ENCODE measurements at regions not wholly inside any gene's neighbourhood (a gene's known extent, or its start where the extent isn't known, plus 50 kb on each side); places are given as distances from the start of the nearest gene placed in this dataset.

DNA sequence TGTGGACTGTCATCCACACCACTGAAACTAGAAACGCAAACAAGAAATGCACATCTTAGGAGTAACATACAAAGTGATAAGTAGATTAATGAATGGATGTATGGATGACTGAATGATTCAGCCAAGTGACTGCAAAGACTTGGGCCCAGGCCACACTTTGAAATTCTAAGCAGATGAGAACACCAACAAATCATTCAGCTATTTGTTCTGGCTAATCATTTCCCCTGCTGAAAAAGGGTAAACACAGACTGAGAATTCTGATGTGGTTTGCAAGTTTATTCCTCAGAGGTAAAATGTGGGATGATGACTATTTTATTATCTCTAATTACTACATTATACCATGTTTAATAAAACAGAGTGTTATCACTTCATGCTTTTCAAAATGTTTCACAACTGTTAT is 163.2 kb upstream of the ADAMTS16 start:
- no peaks in the 10 kb centered on the region for H4K20me1 ChIP-seq (ENCODE audit: control insufficient read depth, insufficient read depth, low read length, poor library complexity, severe bottlenecking)
- Mint-ChIP-seq H3K4me1 (no peaks in the 10 kb centered on the region), H3K27ac (no peak overlapping the region), H3K27me3 (no peaks in the 10 kb centered on the region), H3K4me3 (no peak overlapping the region), H3K9me3 (ENCODE audit: insufficient read depth) (no peaks in the 10 kb centered on the region)
- no CpG with 5 or more reads among the region's 1 CpG for WGBS (ENCODE audit: insufficient coverage)
- no peaks in the 10 kb centered on the region for H3K79me2 ChIP-seq (ENCODE audit: control insufficient read depth, insufficient read depth, low read length)
- H3K4me3 ChIP-seq (ENCODE audit: control extremely low read depth in 1 of 5, extremely low read depth in 1 of 5, insufficient read depth in 1 of 5, low read depth in 2 of 5, low read length in 4 of 5), result no peak overlapping the region
- H3K27ac ChIP-seq (ENCODE audit: low read length in 2 of 2), result no peak overlapping the region
- no peaks in the 10 kb centered on the region for H3K36me3 ChIP-seq (replicated peaks in 1 of 2; ENCODE audit: control extremely low read depth in 1 of 2, control insufficient read depth in 1 of 2, extremely low read depth in 1 of 2, insufficient read depth in 2 of 2, low read length in 1 of 2)
- H3K4me2 ChIP-seq (replicated peaks; ENCODE audit: low read depth, low read length, poor library complexity, severe bottlenecking), result no peak overlapping the region
- no peak for TF ChIP-seq EZH2 (IDR thresholded peaks at IDR 0.05; ENCODE audit: borderline replicate concordance, insufficient read depth, low read depth, low read length, poor library complexity, severe bottlenecking)
- TF ChIP-seq, protein P1, sequence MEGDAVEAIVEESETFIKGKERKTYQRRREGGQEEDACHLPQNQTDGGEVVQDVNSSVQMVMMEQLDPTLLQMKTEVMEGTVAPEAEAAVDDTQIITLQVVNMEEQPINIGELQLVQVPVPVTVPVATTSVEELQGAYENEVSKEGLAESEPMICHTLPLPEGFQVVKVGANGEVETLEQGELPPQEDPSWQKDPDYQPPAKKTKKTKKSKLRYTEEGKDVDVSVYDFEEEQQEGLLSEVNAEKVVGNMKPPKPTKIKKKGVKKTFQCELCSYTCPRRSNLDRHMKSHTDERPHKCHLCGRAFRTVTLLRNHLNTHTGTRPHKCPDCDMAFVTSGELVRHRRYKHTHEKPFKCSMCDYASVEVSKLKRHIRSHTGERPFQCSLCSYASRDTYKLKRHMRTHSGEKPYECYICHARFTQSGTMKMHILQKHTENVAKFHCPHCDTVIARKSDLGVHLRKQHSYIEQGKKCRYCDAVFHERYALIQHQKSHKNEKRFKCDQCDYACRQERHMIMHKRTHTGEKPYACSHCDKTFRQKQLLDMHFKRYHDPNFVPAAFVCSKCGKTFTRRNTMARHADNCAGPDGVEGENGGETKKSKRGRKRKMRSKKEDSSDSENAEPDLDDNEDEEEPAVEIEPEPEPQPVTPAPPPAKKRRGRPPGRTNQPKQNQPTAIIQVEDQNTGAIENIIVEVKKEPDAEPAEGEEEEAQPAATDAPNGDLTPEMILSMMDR (IDR thresholded peaks at IDR 0.05), result no peak
- H3K4me1 ChIP-seq (ENCODE audit: control insufficient read depth in 2 of 2, insufficient read depth in 2 of 2, low read length in 2 of 2), result no peaks in the 10 kb centered on the region
- ATAC-seq (ENCODE audit: low read depth), result no peak
- no peaks in the 10 kb centered on the region for H3K27me3 ChIP-seq (replicated peaks in 1 of 4; ENCODE audit: control extremely low read depth in 1 of 4, control insufficient read depth in 3 of 4, insufficient read depth in 4 of 4, low read length in 3 of 4)
- no peak overlapping the region for H2AFZ ChIP-seq (ENCODE audit: insufficient read depth, low read depth, low read length, poor library complexity, severe bottlenecking)
- intact Hi-C loops (cut with micrococcal nuclease), result no loop called here
- no peak overlapping the region for H3K9ac ChIP-seq (ENCODE audit: low read length)
- no peak for DNase-seq
- POLR2A ChIA-PET, result no interaction called here
- H3K9me3 ChIP-seq (ENCODE audit: control extremely low read depth in 1 of 3, control insufficient read depth in 2 of 3, insufficient read depth in 1 of 3, low read length in 2 of 3), result no peaks in the 10 kb centered on the region
- CTCF ChIA-PET, result no interaction called here

DNA sequence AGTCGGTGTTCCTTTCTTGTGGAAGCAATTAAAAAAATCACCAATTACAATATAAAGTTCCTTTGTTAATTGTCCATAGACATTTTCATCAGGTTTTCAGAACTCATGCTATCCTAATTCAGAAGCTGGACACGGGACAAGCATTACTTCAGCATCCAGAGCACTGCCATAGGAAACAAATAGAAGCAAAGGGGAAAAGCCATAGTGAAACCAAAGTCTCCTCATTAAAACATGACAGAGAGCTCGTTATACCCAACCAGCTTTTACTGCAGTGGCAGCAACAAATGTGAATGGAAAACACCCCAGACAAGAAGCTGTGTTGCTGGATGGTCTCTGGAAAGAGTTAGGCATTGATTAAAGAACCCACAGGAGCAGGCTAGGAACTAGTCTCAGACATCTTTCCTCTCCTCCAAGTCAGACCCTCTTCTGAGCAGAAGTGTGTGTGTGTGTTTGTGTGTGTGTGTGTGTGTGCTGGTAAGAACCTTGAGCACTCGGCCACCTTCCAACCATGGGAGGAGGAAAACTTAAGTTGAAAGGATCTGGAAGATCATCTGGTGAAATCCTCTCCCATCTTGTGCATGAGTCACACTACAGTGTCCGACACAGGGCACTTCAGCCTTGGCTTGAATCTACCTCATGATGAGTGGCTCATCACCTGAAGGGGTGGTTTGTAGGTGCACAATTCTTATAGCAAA is 162.6 kb upstream of the ADAMTS16 start:
- H3K27ac ChIP-seq (ENCODE audit: low read length in 2 of 2), result no peak overlapping the region
- no peak for DNase-seq
- no peaks in the 10 kb centered on the region for H3K4me1 ChIP-seq (ENCODE audit: control insufficient read depth in 2 of 2, insufficient read depth in 2 of 2, low read length in 2 of 2)
- no peaks in the 10 kb centered on the region for H3K27me3 Mint-ChIP-seq
- TF ChIP-seq, protein P1 (IDR thresholded peaks at IDR 0.05), result no peak
- no peak for TF ChIP-seq EZH2 (IDR thresholded peaks at IDR 0.05; ENCODE audit: borderline replicate concordance, insufficient read depth, low read depth, low read length, poor library complexity, severe bottlenecking)
- ChIA-PET POLR2A (no interaction called here), CTCF (no interaction called here)
- no peaks in the 10 kb centered on the region for H3K27me3 ChIP-seq (replicated peaks in 1 of 4; ENCODE audit: control extremely low read depth in 1 of 4, control insufficient read depth in 3 of 4, insufficient read depth in 4 of 4, low read length in 3 of 4)
- no peak overlapping the region for H3K4me3 ChIP-seq (ENCODE audit: control extremely low read depth in 1 of 5, extremely low read depth in 1 of 5, insufficient read depth in 1 of 5, low read depth in 2 of 5, low read length in 4 of 5)
- no peak overlapping the region for H3K4me2 ChIP-seq (replicated peaks; ENCODE audit: low read depth, low read length, poor library complexity, severe bottlenecking)
- no peaks in the 10 kb centered on the region for H3K79me2 ChIP-seq (ENCODE audit: control insufficient read depth, insufficient read depth, low read length)
- H3K9ac ChIP-seq (ENCODE audit: low read length), result no peak overlapping the region
- no peak for ATAC-seq (ENCODE audit: low read depth)
- no peaks in the 10 kb centered on the region for H3K9me3 ChIP-seq (ENCODE audit: control extremely low read depth in 1 of 3, control insufficient read depth in 2 of 3, insufficient read depth in 1 of 3, low read length in 2 of 3)
- no peaks in the 10 kb centered on the region for H3K9me3 Mint-ChIP-seq (ENCODE audit: insufficient read depth)
- H4K20me1 ChIP-seq (ENCODE audit: control insufficient read depth, insufficient read depth, low read length, poor library complexity, severe bottlenecking), result no peaks in the 10 kb centered on the region
- H3K27ac Mint-ChIP-seq, result no peak overlapping the region
- no CpG with 5 or more reads among the region's 5 CpGs for whole genome bisulfite sequencing (ENCODE audit: insufficient coverage)
- intact Hi-C loops (cut with micrococcal nuclease), result no loop called here
- no peaks in the 10 kb centered on the region for H3K36me3 ChIP-seq (replicated peaks in 1 of 2; ENCODE audit: control extremely low read depth in 1 of 2, control insufficient read depth in 1 of 2, extremely low read depth in 1 of 2, insufficient read depth in 2 of 2, low read length in 1 of 2)
- no peaks in the 10 kb centered on the region for H3K4me1 Mint-ChIP-seq
- H2AFZ ChIP-seq (ENCODE audit: insufficient read depth, low read depth, low read length, poor library complexity, severe bottlenecking), result no peak overlapping the region
- no peak overlapping the region for H3K4me3 Mint-ChIP-seq
